GDM1 (cell line): ENCODE measurements at regions not wholly inside any gene's neighbourhood (a gene's known extent, or its start where the extent isn't known, plus 50 kb on each side); places are given as distances from the start of the nearest gene placed in this dataset.

Source experiments
- DNase-seq: peaks from one replicate; lab custom pipeline; 2025; lab: John Stamatoyannopoulos, UW

DNA sequence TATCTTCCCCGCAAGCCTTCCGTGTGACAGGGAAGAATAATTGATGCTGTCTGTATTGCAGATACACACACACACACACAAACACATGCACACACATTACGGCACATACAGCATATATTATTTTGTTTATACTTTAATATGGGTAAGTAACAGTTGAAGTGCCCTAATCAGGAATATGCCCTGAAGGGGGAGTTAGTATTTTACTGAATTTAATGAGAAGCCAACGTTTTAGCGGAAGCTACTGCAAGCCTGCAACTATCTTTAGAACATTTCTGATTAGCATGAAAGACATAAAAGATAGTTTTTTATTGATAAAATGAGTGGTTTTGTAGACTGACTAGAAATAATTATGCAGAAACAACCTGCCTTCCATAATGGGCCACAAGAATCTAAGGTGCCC, 296.6 kb upstream of the SLCO3A1 start:
- DNase-seq = no peak

DNA sequence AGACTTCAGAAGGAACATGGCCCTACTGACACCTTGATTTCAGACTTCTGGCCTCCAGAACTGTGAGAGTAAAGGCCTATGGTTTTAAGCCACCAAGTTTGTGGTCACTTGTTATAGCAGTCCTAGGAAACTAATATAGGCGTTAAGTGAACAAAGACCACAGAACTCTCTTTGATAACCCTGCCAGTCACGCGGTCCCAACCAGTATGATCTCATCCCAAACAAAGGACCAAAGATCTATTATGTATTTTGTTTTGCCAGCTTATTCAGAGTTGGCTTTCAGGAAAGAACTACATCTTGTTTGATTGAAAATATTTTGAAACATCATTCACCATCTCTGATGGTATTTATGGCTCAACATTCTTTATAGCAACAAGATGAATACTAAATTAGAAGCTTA, 294.4 kb upstream of the SLCO3A1 start:
- DNase-seq = no peak

DNA sequence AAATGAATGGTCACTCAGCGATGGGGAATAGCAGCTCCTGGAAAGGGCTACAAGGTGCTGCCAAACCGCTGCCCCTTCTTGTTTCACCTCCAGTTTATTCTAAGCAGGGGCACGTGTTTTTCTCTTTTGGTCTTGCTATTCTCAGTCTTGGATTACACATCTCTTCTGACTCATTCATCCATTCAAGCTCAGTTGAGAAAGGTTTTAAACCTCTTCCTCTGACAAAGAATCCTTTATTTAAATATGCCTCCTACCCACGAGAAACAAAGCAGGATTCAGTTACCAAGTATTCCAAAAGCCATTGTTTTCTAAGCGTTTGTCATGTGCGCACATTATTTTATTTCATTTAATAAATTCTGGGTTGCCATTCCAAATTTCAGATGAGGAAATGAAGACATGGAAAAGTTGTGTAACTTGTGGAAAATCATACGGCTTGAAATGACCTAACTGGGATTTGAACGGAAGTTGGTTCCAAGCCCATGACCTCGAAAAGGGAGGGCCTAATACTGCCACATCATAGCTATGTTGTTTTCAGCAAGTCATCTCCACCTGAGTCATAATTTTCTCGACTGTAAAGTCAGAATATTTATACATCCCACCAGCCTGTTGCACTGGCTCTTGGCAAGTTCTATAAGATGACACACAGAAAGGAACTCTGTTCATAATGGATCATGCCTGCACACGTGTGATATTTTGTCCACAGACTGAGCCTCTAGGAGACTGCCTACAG, 292.0 kb upstream of the SLCO3A1 start:
- DNase-seq = no peak

DNA sequence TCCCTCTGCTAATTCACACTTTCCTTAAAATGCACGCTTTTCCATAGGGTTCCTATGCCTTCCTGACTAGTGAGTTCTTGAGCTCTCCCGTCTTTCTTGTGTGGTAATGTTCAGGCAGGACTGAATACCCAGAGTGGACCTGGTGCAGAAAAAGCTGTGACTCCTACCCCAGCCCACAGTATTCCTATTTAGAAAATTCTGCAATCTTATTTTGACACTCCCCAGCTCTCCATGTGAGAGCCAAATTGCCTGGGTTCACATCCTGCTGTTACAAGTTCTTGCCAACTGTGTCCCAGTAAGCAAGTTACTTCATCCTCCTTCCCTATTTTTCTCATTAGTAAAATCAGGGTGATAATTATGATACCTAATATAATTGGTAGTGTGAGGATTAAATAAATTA, 290.8 kb upstream of the SLCO3A1 start:
- DNase-seq = no peak

DNA sequence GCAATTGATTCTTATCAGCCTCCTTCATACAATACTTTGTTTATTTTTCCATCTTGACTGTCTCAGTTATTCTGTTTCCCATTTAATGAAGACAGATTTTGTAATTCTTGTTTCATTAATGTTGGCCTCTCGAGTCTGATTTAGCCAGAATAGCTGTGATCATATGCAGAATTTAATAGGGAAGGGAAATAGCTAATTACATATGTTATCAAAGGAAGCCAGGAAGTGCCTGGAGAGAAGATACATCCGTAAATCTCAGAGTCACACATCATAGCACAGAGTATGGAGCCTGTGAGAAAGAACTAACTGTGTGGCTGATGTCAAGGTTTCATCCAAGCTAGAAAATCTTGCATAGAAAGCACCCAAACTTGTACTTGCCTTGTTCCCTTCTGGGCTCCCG, 288.9 kb upstream of the SLCO3A1 start:
- no peak for DNase-seq

DNA sequence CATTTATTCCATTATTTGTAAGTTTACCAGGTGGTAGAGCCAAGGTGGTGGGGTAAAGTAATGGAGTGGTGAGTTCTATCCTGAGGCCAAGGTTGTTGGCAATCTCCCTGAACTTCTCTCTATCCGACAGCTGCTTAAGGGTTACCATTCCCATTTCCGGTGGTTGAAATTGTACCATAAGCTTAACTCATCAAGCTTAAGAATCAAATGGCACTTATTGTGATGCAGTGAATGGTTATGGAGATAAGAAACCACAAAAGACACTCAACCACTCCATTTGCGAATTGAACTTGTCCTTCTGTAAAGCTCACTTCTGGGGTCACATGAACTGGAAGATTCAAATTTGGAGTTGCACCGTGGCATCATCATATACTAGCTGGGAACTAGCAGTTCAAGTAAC, 287.4 kb upstream of the SLCO3A1 start:
- DNase-seq = no peak

DNA sequence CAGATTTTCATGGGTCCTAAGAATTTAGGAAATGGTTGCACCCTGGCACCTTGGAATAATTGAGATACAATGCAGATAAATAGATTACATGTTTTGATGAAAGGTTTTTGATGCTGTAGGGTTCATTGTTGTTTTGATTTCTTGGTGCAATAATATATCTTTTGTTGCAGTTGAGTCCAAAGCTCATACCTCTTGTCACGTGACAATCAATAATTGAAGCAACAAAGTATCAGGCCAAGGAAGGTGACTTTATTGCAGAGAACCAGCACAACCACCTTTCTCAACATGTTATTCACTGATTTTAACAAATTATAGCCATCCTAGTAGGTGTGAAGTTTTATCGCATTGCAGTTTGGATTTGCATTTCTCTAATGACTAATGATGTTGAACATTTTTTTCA, 285.5 kb upstream of the SLCO3A1 start:
- no peak for DNase-seq

DNA sequence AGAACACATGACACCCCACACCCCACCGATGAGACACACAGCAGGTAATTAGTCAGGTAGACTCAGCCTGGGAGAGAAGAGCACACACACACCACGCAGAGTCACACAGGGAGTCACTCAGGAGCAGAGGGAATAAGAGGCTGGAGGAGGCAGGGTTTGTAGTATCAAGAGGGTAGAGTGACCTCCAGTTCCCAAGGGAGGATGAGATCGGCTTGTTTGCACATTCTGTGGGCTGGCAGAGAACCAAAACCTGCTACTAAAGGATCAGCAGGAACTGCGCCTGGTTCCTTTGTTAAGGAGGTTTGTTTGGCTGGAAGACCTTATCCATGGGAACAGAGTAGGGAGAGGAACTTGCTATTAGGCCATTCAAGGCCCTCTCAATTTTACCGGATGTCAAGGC, 281.4 kb upstream of the SLCO3A1 start:
- no peak for DNase-seq

DNA sequence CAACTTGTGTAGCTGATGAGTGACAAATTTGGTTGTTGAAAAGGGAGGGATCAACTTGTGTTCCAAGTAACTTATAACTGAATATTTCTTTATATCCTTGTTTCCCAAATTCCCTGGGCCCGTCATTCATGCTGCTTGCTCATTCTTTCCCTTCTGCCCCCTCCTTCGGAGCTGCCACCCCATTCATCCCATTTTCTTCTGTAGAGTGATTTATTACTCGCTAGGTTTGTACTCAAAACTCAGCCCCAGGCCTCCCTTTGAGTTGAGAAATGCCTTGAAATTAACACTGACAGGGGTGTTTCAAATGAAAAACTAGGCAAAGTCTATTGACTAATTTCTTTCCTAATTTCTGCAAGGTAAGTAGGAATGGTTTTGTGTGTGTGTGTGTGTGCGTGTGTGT, 277.4 kb upstream of the SLCO3A1 start:
- no peak for DNase-seq

DNA sequence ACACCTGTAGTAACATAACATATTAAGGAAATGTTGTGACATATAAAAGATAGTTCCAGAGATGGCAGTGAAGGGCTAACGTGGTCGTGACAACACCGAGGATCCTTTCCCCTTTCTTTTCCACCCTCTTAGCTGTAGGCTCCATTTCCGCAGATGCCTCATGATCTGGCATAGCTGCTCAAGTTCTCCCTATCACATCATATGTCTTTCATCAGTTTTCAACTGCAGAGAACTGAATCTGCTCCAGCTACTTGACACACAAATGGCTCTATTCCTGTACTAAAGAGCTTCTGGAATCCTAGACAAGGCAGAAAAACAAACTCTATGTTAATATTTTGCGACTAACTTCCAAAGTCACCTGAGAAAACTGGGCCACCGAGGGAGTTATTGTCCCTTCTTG, 275.0 kb upstream of the SLCO3A1 start:
- no peak for DNase-seq

DNA sequence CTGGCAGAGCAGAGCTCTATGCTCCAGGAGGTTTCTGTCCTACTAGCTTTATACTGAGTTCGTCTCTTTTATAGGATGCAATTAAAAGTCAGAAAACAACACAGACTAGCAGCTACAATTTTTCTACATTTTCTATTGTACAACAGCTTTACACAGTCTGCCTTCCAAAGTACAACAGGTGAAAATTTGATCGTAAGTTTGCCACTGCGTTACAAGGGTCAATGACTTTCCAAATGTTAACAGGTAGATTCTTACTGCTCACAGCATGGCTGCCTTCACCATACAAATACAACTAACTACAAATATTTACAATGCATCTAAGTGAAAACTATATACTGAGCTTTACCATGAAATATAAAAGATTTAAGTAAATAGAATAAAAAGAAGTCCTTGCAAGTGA, 268.6 kb upstream of the SLCO3A1 start:
- DNase-seq = no peak

DNA sequence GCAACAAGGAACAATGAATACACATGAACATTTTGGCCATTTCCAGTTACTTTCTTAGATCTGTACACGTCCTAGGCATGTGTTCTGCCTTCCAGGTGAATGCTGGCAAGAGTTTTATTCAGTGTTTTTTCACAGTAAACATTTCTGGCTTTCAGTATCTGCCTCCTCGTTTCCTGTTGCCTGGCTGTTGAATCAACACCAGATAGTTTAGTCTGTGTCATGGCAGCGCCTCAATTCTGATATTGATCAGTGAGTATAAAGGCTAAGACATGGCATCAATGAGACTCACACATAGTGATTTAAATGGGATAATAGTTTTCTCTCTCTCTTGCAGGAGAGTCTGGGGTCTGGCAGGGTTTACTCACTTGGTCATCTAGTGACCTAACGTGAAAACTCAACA, 266.9 kb upstream of the SLCO3A1 start:
- no peak for DNase-seq

DNA sequence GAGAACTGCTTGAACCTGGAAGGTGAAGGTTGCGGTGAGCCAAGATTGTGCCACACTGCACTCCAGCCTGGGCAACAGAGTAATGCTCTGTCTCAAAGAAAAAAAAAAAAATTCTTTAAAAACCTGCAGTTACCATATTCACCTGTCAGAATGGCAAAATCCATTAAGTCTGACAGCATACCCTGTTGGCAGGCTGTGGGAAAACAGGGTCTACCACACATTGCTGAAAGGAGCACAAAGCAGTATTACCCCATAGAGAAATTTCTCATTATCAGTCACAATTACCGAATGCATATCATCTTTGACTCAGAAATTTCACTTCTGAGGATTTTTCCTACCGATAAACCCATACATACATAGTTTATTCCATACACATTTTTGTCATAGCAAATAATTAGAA, 264.1 kb upstream of the SLCO3A1 start:
- DNase-seq = no peak

DNA sequence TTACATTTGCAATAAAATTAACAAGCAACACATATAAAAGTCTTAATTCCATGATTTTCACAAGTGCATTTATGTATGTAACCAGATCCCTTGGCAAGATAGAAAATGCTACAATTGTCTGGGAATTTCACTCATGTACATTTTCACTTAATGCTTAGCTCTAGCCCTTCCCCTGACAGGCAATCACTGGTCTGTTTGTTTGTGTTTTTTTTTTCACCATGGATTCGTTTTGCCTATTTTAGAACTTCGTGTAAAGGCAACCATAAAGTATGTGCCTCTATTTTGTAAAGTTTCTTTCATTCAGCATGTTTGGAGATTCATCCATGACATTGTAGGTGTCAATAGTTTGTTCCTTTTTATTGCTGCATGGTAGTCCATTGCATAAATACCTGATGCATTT, 260.9 kb upstream of the SLCO3A1 start:
- no peak for DNase-seq

DNA sequence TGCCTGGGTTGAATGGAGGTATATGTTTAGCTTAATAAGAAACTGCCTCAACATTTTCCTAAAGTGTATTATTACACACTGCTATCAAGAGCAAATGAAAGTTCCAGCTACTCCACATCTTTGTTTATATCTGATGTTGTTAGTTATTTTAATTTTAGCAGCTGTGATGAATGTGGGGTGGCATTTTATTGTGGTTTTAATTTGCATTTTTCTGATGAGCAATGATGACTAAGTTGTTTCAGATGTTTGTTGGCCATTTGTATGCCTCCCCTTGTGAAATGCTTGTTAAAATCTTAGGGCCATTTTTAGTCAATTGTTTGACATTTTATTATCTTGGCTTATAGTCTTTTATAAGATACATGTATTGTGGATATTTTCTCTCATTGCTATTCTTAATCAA, 260.4 kb upstream of the SLCO3A1 start:
- DNase-seq = no peak

DNA sequence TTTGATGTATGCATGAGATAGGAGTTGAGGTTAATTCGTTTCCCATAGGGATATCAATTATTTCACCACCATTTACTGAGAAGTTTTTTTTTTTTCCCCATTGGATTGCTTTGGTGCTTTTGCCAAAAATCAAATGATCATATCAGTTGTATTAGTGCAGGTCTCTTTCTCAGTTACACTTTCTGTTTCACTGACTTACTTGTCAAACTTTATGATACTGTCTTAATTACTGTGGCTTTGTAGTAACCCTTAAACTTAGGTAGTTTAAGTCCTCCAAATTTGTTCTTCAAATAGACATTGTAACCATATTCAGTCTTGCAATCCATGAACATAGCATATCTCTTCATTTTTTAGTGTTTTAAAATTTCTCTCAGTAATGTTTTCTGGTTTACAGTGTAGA, 259.9 kb upstream of the SLCO3A1 start:
- DNase-seq = no peak

DNA sequence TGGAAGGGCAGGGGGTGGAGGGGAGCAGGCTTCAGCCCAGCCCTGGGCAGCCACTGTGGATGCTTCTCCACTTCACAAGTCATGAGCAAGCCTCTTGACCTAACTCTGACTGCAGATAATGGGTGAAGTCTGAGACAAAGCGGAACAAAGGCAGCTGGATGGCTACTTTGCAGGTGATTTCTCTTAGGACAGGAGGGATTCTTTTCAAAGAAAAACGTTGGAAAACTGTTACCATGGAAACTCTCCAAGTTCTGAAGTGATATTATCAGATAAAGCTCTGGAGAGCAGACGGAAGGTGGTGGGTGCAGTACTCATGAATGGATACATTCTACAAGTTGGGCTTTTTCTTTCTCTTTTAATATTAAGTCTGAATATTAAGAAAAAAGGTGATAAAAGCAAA, 254.2 kb upstream of the SLCO3A1 start:
- no peak for DNase-seq

DNA sequence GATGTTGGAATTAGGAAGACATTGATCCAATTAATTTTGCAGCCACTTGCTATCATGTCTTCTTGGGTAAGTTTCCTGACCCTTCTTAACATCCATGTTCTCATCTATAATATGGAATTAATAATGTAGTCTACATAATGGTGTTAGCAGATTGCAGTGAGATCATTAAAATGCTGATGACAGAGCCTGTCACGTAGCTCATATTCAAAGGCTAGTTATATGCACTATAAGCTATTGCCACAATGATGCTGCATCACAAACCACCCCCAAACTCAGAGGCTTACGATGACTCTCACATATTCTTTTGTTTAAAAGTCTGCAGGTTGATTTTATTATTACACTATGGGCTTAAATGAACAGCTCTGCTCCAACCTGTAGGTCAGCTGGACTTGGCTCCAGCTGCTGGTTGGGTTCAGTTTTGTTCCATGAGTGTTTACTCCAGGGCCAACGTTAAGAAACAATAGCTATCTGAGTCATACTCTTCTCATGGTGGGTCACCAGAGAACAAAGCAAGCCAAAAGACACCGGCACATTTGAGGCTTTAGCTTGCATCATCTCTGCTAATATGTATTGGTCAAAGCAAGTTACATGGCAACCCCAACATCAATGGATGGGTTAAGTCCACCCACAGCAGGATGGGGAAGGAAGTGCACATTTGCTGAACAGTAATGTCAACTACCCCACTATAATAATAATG, 250.0 kb upstream of the SLCO3A1 start:
- DNase-seq = no peak

DNA sequence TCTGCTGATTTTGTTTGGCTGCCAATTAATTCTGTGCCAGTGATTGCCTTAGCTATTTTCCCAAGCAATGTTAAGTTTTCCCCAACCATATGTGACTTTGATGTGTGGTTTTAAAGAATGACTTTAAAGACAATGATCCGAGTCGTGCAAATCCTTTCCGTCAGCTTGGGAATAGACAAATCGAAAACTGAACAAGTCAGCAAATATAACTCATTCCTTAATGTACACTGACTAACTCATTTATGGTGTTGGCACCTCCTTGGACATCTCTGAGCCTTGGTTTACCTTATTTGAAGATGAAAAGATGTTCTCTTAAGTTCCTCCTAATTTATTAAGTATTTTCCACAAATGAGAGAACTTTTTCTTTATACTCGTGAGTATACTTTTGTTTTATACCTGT, 249.4 kb upstream of the SLCO3A1 start:
- DNase-seq = no peak

DNA sequence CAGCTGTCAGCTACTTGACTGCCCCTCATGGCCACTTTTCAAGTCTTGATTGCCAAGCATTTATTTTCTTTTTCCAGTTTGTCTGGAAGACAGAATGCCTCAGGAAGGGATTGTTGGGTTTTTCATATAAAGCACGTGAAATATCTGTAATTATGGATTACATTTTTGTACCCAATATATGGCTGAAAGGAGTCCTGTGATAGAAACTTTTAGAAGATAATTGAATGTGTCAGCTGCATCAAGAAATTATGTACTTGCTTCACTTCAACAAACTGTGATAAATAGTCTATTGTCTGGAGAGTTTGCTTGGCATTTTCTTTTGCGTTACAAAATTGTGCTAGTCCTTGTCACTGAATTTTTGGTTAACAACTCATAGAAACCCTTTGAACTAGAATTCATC, 247.9 kb upstream of the SLCO3A1 start:
- DNase-seq = no peak

DNA sequence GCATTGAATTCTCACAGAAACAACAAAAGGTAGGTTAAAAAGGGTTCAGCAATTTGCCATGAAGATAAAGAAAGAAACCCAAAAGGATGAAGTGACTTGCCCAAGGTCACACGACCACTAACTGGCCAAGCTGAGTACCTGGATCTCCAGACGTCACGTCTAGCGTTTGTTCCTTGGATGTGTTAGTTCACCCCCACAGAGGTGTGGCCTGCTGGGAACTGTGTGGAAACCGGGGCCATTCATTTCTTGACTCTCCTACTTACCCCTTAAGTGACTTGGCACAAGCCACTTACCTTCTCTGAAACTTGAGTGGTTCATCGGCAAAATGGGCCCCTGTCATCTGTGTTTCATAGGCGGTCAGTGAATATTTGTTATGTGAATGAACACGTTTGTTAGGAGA, 244.3 kb upstream of the SLCO3A1 start:
- no peak for DNase-seq

DNA sequence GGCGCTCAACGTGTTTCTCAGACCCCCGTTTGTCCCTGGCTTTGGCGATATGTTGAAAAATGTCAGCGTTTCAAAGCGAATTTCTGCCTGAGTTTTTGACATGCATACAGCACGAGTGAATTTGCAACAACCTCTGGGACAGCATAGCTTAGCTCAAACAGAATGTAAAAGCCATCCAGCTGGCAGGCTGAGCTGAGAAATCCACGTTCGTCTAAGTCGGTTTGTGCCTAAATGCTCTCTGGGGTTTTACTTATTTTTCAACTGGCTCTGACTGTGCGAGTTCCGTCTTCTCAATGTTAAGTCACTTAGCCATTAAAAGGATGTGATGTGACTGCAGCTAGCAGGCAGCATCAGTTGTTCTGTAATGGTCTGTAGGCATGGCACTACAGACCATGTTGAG, 243.5 kb upstream of the SLCO3A1 start:
- DNase-seq = no peak

DNA sequence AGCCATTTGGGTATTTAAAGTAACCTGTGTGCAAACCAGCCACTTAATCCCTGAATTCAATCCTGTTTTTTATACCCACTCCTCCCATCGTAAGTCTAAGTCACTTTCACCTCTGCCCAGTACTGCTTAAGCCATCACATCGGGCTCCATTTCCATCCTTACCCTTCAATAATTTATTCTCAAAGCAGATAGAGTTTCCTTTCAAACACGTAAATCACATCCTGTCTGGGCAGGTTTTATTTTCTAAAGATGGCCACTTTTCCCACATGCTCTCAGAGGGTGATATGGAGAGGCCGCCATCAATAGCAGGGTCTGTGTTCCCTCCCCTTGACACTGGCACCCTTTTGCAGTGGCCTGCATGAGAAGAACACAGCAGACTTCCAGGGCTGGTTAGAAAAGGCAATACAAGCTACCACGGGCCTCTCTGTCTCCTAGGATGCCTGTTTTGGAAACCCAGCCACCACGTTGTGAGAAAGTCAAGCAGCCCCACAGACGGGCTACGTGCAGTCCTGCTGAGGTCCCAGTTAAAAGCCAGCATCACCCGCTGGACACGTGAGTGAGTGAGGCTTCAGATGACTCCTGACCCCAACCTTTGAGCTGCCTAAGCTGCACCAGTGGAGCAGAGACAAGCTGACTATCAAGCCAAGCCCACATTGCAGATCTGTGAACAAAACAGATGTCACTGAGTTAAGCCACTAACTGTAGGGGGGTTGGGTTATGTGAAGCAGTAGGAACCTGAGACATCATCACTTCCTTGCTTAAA, 241.8 kb upstream of the SLCO3A1 start:
- DNase-seq = no peak
